Fibroblast of skin of right quadriceps (primary cell): ENCODE measurements at regions not wholly inside any gene's neighbourhood (a gene's known extent, or its start where the extent isn't known, plus 50 kb on each side); places are given as distances from the start of the nearest gene placed in this dataset.
"Not testable (repeated sequence)": the region's sequence is repeated elsewhere in the genome, so short reads cannot be mapped to it uniquely, and the experiment has no call there.

ENCODE experiments used
- DNase-seq: peaks from one replicate; pipeline ENCODE4 v3.0.0-alpha.2; 2013

DNA sequence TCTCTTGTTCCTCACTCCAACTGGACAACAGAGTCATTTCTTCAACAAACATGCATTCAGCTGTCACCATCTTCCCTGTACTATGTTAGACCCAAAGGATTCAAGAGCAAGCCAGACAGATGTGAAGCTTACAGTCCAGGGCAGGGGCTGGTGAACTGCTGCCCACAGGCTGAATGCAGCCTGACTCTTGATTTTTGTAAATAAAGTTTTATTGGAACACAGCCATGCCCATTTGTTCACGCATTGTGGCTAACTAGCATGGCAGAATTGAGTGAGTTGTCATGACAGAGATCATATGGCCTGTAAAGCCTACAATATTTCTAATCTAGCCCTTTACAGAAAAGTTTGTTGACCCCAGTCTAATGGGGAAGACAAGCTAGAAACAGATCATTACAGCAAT, 208.7 kb downstream of the EMX2 start:
- no peak for DNase-seq

DNA sequence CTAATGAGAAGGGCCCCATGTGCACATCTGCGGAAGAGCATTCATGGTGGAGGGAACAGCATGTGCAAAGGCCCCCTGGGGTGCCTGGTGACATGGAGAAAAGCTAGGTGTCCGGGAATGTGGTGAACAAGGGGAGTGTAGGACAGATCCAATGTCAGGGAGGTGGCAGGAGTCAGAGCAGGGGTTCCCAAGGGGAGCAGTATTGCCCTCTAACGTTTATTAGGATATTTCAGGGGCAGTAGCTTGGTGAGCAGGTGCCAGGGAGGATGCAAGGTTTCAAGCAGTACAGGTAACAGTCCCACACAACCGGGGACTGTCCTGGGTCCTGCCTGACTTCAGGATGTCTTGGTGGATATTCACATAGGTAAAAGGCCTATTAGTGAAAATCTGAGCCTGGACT, 209.6 kb downstream of the EMX2 start:
- no peak for DNase-seq

DNA sequence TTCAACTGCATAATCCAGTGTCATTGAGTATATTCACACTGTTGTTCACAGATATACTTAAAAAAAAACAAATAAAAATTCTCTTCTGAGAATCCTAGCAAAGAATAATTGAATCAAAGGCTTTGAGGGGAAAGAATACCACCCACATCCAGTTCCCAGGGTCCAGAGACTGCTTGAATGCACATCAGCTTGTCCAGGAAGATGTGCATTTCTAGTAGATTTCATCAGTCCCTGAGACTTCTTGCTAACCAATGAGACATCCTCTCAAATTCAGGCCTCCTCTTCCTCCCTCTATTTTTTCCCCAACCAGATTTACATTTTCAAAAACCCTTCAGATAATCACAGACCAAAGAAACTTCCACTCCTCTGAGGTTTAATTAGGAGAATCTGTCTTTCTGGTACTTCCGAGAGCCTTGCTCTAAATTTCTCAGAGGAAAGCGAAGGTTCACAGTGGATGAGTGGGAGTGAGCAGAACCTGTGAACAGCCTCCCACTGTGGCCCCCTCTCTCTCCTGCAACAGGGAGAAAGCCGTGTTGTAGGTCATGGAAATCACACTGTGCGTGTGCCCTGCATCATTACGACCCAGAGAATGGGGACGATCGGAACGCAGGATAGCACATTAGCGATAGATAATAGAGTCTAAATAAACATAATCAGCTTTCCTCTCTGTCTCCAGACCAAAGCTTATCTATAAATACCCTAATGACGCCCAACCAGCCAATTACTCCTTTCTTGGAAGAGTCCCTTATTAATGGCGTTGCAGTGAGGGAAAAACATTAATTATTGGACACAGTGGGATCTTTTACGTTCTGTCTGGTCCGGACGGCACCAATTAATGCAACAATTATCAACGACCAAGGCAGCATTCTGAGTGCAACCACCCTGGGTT, 212.5 kb downstream of the EMX2 start:
- DNase-seq, result no peak

DNA sequence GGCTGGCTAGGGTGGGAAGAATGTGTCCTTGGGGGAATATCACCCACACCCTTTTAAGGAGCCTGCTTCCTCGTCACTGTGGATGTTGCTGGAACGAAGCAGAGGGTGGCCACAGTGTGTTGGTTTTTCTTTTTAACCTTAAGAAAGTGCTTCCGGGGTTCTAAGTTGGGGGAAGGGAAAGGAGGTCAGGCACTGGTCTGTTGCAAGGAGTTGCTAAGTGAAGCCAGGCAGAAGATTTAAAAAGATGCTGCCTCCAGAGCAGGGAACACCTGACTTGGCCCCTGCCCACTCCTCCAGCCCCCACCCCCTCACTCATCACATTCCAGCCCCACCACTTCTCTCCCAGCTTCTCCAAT, 213.1 kb downstream of the EMX2 start:
- no peak for DNase-seq

DNA sequence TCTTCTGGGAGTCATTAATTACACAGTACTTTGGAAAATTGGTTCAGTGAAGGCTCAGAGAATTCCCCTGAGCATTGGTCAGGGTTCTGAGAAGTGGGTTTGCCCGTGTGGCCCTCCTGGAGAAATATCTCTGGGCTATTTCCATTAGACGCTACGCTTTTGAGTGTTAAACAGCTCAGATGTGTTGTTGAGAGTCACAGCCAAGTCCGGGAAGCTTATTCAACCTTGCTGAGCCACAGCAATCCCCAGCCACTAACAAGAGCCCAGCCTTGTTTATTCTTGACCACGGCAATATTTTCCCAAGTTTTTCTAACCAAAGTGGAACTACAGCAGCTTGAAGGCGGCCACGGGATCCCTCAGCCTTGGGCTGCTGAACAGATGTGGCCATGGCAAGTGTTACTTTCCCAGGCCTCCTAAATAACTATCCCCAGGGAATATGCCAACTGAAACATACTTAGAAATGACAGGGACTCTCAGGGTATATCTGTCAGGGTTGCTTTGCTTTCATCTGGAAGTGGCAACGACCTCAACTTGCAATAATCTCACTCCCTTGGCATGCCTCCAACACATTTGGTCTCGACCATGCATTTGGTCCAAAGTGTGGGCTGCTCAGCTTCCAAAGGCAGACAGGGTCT, 214.7 kb downstream of the EMX2 start:
- DNase-seq, result no peak

DNA sequence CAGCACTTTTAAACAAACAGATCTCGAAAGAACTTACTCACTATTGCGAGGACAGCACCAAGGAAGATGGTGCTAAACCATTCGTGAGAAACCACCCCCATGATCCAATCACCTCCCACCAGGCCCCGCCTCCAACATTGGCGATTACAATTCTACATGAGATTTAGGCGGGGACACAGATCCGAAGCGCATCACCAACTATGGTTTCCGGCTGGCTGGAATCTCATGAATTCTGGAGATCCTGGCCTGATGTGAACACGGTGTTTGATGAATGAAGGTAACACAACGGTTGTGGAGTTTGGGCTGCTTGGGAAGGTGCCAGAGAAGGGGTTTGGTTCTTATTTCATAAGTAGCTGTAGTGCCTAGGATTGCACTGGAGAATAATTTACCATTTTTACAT, 216.7 kb downstream of the EMX2 start:
- no peak for DNase-seq

DNA sequence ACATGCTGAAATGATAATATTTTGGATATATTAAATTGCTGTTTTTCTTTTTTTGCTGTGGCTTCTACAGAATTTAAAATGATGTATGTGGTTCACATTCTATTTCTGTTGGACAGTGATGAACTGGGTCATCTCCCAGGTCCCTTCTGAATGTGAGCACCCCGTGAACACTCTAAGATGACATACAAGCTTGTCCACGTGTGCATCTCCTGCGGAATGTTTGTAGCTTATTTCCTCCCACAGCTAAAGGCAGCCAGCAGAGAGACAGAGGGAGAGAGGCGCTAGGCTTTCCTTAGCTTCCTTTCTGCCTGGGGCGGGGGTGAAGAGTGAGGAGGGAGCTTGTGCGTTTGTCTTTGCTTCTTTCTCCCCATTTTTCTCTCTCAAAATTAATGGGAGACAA, 219.1 kb downstream of the EMX2 start:
- no peak for DNase-seq

DNA sequence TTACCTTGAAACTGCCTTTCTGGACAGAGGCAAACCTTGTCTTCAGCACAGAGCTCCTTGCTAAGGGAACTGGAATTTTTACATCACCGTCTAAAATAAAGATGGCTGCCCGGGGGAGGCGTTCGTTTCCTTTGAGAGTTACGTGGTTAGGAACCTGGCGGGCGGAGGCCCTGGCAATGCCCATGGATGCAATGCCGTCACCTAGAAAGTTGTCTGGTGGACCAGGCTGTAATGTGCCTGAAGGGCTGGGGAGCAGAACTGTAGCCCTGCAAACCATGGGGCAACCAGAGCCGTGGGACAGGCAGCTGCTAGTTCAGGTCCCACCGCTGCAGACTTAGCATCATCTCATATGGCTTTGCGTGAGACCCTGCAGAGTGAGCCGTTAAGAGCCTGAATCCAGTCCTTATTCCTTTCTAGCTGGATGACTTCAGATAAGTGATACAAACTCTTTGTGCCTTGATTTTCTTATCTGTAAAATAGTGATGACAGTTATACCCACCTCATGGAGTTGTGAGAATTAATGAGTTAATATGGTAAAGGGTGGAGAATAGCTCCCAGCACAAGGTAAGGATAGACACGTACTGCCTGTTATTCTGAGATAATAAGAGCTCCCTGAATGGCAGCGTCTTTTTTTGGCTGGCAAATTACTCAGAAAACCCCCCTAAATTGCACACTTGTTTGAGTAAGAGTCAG, 219.7 kb downstream of the EMX2 start:
- no peak for DNase-seq

DNA sequence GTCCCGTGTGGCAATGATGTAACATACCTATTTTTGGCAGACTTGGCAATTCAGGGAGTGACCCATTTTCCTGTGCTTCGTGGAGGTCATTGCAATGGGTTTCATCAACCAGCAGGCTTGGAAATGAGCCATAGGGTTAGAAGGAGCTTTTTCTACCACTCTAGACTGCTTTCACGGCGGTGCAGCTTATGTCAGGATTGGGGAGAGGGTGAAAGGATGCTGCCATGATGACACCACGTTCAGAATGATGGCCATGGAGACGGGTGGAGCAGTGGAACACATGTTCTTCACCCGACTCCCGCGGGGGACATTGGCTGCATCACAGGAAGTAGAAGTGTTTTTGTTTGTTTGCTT, 220.2 kb downstream of the EMX2 start:
- peak; percentile 83 for DNase-seq

DNA sequence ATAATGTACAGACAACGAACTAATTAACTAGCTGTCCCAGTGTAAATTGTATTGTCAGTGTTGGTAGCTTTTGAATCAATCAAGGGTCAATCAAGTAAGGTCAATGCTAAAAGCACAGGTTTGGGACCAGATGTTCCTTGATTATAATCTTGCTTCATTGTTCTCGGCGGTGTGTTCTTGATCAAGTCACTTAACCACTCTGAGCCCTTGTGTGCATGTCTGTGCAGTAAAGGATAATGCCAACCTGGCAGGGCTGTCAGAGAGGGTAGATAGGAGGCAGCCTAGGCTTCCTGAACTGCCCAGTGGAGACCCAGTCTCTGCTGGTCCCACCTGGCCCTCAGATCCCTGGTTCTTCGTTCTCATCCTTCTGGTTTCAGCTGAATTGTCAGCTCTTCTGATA, 221.0 kb downstream of the EMX2 start:
- no peak for DNase-seq

DNA sequence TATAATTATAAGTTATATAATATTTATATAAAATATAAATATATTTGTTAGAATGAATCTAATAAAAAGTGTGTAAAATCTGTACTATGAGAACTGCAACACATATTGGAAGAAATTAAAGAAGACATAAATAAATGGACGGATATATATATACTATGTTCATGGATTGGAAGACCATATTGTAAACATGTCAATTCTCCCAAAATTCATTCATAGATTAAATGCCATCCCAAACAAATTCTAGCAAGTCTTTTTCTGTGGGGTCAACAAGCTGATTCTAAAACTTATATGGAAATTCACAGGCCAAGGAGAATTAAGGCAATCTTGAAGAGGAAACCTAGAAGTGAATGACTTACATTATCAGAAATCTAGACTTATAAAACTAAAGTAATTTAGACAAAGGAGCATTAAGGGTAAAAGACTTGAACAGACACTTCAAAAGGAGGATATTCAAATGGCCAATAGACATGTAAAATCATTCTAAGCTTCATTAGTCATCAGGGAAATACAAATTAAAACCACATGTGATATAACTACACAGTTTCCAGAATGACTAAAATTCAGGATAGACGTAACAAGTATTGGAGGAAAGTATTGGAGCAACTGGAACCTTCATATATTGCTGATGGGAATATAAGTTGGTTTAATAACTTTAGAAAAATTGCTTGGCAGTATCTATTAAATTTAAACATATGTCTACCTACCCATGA, 225.9 kb downstream of the EMX2 start:
- DNase-seq, result peak; percentile 39

DNA sequence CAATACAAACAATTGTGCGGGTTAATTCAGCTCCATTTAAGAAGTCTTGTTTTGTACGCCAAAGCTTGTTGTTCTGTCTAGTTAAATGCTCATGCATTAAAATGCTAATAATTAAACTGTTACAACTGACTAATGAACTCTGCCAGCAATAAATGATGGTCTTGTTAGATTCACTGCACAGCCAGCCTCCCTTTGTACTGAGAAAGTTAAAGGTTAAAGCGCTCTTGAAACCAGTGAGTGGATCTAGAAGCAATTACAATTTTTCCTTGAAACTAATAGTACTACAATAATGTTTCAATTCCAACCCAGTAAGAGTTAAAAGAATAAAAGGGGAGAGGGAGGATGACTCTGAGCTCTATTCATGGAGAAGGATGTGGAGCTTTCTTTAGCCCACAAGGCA, 233.0 kb downstream of the EMX2 start:
- DNase-seq, result no peak

DNA sequence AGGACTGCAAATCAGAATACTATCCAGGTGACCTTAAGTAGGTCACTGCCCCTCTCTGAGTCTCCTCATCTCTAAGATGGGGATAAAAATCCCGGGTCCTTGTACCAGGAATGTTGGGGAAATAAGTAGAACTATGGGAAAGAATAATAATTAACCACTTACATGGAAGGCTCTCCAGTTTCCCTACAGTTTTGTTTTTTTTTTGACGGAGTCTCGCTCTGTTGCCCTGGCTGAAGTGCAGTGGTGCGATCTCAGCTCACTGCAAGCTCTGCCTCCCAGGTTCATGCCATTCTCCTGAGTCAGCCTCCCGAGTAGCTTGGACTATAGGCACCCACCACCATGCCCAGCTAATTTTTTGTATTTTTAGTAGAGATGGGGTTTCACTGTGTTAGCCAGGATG, 234.7 kb downstream of the EMX2 start:
- DNase-seq, result not testable (repeated sequence)

DNA sequence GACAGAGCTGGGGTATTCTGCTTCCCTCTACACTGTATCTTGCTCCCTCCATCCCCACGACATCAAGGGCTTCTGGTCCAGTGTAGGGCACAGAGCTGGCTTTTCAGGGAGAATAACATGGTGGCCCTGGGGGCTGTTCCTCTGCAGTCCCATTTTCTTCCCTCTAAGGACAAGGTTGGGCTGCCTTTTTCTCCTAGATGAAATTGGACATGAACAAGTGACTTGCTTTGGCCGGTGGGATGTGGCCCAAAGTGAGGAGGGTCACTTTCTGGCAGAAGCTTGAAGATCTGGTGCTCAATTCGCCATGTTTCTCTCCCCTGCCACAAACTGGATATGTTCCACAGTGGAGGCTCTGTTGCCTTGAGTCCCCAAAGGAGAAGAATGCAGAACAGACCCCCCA, 235.7 kb downstream of the EMX2 start:
- no peak for DNase-seq

DNA sequence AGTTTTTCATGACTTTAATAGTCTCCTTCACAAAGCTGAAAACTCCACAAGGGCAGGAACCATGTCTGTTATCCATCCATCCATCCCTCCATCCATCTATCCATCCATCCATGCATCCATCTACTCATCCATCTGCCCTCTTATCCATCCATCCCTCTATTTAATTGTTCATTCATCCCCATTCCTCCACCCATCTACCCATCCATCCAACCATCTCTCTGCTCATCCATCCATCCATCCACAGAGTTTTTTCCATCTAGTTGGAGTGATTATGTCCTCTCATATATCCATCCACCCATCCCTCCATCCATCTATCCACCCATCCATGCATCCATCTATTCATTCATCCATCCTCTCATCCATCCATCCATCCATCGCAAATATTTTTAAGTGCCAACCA, 237.9 kb downstream of the EMX2 start:
- DNase-seq, result no peak

DNA sequence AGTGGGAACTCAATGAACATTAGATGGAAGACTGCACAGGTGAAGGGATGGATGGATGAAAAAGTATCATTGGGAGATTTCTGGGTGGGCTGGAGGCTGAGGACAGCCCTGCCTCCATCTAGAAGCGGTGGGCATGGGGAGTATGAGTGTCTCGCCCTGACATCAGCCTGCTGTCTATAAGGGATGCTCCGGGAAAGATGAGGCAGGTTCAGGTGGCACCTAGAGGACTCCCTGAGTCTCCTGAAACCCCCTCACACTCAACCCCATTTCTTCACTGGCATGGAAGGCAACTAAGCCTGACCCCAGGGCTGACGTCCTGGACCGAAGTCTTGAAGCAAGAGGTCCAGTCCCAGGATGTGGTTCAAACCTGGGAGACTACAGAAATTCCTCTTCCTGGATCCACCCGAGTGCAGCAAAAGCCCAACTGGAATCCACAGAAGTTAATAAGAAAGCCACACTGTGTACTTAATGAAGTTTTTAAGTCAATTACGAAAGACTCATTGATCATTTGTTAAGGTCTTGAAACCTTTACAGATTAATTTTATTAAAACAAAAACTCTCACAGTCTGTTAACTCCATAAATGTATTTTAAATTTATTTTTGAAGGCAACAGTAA, 238.8 kb downstream of the EMX2 start:
- no peak for DNase-seq

DNA sequence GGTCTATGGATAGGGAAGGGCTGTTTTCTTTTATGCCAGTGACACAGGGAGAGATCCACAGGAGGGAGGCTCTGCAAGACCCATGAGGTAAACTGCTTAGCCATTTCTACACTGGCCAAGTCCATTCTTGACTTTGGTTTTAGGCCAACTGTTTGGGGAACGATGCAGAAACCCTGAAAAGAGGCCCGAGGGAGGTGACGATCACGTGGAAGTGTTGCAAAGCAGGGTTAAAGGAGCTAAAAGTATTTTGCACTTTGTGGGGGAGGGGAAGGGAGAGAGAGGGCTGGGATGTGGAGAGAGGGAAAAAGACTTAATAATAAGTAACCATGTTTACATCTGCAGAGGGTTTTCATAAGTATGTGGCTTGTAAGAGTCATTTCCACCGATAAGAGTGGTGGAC, 239.7 kb downstream of the EMX2 start:
- DNase-seq, result no peak

DNA sequence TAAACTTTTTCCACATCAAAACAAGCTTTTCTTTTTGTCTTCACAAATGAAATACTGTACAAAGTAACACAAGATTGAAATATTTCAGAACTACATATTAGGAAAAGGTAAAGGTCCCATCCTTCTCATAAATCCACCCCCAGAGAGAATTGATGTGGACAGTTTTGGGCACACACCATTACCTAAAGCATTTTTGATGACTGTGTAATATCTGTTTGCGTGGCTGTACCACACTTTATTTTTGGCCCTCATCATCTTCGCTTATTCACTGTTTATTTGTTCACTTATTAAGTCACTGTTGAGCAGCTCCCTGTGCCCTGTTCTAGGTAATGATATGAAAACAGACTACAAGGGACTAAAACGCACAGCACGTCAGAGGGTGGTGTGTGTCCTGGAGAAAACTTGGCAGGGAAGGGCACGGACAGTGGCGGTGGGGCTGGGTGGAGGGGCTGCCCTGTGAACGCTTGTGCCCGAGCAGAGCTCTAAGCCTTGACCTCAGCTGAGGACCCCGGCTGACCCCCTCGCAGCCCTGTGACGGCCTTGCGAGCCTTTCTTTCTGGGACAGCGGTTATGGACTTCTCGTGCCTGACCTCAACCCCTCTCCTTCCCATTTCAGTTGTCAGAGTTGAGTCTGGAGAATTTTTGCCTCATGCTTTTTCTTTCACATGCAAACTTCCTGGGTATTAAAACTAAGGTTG, 241.3 kb downstream of the EMX2 start:
- no peak for DNase-seq

DNA sequence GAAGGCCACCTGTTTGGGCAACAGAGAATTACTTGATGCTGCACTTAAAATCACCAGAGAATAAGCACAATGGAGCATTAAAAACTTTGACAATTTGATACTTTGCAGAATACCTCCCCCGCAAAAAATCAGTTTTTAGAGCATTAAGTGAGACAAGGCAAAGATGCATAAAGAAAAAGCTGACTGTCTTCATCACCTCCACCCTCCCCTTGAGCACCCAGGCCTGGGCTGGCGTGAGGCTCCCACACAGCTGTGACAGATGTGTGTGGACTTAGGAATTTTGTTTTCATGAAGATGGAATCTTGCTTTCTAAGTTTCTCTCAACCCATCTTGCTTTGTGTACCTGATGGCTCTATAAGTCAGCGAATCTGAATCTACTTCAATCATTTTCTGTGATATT, 242.2 kb downstream of the EMX2 start:
- no peak for DNase-seq

DNA sequence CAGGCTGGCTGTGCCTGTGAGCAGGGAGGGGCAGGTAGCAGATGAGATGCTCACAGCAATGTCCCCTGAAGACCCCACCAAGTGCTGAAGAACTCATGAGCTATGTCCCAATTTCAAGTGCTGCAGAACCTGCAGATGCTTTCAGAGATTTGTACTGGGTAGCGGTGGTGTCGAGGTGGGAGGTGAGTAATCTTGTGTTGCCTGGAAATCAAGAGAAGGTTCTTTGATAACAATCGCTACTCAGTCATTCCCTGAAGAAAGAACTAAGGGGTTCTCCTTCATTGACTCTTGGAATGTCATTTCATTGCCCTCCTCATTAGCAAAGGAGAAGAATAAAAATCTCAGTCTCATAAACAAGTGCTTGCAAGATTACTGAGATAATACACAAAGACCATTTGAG, 246.4 kb downstream of the EMX2 start:
- DNase-seq, result no peak

DNA sequence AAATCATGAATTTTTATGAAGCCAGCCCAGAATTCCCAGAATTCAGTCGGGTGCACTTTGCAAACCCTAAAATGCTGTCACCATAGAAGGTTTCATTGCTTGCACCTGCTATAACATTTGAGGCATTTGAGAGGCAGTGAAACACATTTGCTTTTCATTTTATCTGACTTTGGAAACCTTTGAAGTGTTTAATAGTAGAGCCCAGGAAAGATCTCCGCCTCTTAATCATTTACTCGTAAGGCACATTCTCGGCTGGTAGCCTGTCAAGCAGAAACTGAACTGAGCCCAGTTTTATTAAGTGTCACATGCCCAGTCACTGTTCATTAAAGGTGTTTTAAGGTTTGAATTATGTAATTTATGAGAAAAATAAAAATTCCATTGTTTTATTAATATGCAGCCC, 247.6 kb downstream of the EMX2 start:
- DNase-seq, result no peak

DNA sequence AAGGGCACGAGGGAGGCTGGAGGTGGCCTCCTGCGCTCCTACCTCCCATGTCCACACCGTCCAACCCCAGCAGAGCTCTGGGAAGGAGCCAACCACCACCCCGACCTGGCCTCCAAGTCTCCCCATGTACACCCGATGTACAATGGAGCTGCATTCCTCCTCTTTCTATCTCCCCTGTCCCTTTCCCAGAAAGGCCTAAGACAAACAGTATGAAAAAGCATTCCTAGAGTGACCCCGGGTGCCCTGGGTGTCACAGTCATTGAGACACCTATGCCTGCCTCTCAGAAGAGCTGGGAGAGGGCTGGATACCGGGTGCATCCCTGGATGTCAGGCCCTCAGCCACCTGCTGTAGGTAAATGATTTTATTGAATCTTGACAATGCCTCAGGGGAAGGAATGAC, 248.1 kb downstream of the EMX2 start:
- no peak for DNase-seq

DNA sequence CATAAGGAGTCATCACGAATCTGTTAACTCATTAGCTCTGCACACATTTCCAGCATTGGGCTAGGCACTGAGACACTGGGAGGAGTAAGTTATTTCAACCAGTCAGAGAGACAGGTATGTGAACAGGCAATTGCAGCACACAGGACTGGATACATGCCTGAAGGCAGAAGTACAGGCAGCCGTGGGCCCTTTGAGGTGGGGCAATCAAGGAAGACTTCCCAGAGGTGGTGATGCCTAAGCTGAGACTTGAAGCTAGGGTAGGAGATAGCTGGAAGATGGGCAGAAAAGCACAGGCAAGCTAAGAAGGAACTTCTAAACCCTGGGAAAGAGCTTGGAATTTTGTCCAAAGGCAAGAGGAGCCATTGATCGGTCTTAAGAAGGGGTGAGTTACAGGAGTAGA, 249.7 kb downstream of the EMX2 start:
- DNase-seq, result no peak
